ENCODE measurements at regions not wholly inside any gene's neighbourhood (a gene's known extent, or its start where the extent isn't known, plus 50 kb on each side); places are given as distances from the start of the nearest gene placed in this dataset.

DNA sequence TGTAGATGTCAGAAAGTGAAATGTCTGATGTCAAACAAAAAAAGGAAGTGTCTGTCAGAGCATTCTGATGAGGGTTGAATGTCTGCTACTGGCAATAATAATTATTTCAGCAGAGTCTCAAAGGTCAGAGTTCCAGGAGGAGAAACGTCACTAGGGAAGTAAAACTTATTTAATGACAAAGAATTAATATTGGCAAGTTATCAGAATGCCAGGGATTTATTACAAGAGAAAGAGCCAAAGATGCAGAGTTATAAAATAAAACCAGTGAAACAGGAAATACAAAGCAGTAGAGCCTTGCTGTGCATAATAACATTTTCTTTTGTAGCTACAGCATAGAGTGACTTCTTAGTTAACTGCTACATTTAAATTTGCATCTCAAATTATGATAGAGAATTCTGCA is 504.0 kb upstream of the LRRC4C start:
- Mint-ChIP-seq H3K27ac (no peak overlapping the region), H3K4me3 (ENCODE audit: low read depth) (no peak overlapping the region), H3K27me3 (ENCODE audit: low read depth) (no peaks in the 10 kb centered on the region), H3K9me3 (peaks cover 38% of the 10 kb centered on the region), H3K4me1 (ENCODE audit: low read depth) (no peaks in the 10 kb centered on the region), H3K36me3 (ENCODE audit: low read depth) (no peaks in the 10 kb centered on the region)
- intact Hi-C loops (cut with micrococcal nuclease): no loop called here
- DNase-seq (ENCODE audit: low spot score): no peak

DNA sequence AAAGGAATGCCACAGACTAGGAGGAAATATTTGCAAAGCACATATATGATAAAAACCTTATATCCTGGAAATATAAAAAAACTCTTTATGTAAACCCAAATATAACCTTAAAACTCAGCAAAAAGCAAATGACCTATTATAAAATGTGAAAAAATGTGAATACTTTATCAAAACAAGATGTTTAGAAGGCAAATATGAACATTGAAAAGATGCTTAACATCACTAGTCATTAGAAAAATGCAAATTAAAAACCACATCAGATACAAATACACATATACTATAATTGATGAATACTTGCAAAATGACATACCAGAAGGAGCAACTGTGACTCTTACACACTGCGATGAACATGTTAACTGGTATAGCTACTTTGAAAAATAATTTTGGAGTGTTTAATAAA is 511.2 kb upstream of the LRRC4C start:
- Mint-ChIP-seq H3K27me3 (ENCODE audit: low read depth) (no peaks in the 10 kb centered on the region), H3K9me3 (peaks cover 32% of the 10 kb centered on the region), H3K27ac (no peak overlapping the region), H3K4me3 (ENCODE audit: low read depth) (no peak overlapping the region), H3K36me3 (ENCODE audit: low read depth) (no peaks in the 10 kb centered on the region), H3K4me1 (ENCODE audit: low read depth) (no peaks in the 10 kb centered on the region)
- no peak for DNase-seq (ENCODE audit: low spot score)
- intact Hi-C loops (cut with micrococcal nuclease): no loop called here

DNA sequence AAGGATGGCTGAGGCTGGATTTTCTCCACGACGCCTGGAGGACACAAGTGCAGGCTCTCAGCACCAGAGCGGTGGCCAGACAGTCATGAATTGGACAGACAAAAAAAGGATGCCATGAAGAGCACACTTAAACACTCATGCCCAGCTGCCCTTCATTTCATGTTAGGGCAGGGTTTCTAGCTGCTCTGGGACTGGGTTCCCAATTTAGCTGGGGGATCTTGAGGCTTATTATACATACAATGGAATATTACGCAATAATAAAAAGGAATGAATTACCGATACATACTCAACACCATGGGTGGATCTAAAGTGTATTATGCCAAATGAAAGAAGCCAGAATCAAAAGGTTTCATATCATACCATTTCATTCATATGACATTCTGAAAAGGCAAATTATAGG is 512.1 kb upstream of the LRRC4C start:
- peaks cover 30% of the 10 kb centered on the region for H3K9me3 Mint-ChIP-seq
- no peak overlapping the region for H3K27ac Mint-ChIP-seq
- intact Hi-C loops (cut with micrococcal nuclease): no loop called here
- no peaks in the 10 kb centered on the region for H3K4me1 Mint-ChIP-seq (ENCODE audit: low read depth)
- H3K27me3 Mint-ChIP-seq (ENCODE audit: low read depth): no peaks in the 10 kb centered on the region
- DNase-seq (ENCODE audit: low spot score): no peak
- H3K36me3 Mint-ChIP-seq (ENCODE audit: low read depth): no peaks in the 10 kb centered on the region
- no peak overlapping the region for H3K4me3 Mint-ChIP-seq (ENCODE audit: low read depth)

DNA sequence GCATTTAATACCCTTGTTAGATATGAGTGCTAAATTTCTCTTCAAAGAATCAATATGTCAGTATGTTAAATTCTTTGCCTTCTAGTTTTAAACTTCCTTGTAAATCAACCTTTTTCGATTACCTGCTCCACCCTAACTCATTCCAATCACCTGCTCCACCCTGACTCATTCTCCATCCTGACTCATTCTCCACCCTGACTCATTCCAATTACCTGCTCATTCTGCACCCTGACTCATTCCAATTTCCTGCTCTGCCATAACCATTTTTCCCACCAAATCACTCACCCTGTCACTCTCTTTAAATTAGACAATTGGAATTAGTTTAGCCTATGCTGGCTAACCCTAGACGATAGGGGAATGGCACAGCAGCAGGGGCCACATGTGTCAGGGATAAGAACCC is 519.5 kb upstream of the LRRC4C start:
- no peaks in the 10 kb centered on the region for H3K36me3 Mint-ChIP-seq (ENCODE audit: low read depth)
- no peak overlapping the region for H3K27ac Mint-ChIP-seq
- no peak overlapping the region for H3K4me3 Mint-ChIP-seq (ENCODE audit: low read depth)
- intact Hi-C loops (cut with micrococcal nuclease): no loop called here
- no peaks in the 10 kb centered on the region for H3K27me3 Mint-ChIP-seq (ENCODE audit: low read depth)
- H3K4me1 Mint-ChIP-seq (ENCODE audit: low read depth): no peaks in the 10 kb centered on the region
- peaks cover 52% of the 10 kb centered on the region for H3K9me3 Mint-ChIP-seq
- no peak for DNase-seq (ENCODE audit: low spot score)

DNA sequence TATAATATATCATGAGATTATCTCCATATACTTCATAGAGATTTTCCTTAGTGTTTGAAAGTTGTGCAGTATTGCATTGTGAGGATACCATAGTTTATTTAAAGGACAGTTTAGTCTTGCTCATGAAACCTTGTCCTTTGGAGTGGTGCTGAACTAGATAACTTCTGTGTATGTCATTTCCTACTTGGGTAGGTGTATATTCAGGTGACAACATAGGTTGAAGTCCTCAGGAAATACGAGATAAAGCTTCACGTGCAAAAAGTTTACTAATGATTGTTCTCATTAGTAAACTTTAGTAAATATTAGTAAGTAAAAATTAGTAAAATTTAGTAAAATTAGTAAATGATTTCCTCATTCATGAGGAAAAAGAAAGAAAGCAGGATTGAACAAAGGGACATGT is 521.3 kb upstream of the LRRC4C start:
- intact Hi-C loops (cut with micrococcal nuclease): no loop called here
- Mint-ChIP-seq H3K4me3 (ENCODE audit: low read depth) (no peak overlapping the region), H3K27me3 (ENCODE audit: low read depth) (no peaks in the 10 kb centered on the region), H3K9me3 (peaks cover 50% of the 10 kb centered on the region), H3K36me3 (ENCODE audit: low read depth) (no peaks in the 10 kb centered on the region), H3K4me1 (ENCODE audit: low read depth) (no peaks in the 10 kb centered on the region), H3K27ac (no peak overlapping the region)
- DNase-seq (ENCODE audit: low spot score): no peak

DNA sequence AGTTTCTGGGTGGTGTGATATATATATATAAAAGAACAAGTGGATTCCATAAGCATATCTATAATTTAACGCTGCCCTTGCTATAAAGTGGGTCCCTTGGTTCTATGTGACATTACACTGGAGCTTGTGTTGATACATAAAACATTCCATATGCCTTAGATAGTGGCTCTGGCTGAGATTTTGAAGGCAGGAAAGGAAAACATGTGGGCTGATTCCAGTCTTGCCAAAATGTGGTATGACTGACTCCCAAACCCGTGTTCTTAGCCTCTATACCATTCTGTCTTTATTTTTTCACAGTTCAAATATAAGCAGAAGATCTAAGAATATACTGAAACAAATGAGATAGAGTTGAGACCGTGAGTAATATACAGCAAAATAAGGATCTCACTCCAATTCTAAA is 522.8 kb upstream of the LRRC4C start:
- no peak overlapping the region for H3K27ac Mint-ChIP-seq
- DNase-seq (ENCODE audit: low spot score): no peak
- peaks cover 41% of the 10 kb centered on the region for H3K9me3 Mint-ChIP-seq
- H3K4me3 Mint-ChIP-seq (ENCODE audit: low read depth): no peak overlapping the region
- intact Hi-C loops (cut with micrococcal nuclease): no loop called here
- no peaks in the 10 kb centered on the region for H3K36me3 Mint-ChIP-seq (ENCODE audit: low read depth)
- no peaks in the 10 kb centered on the region for H3K27me3 Mint-ChIP-seq (ENCODE audit: low read depth)
- H3K4me1 Mint-ChIP-seq (ENCODE audit: low read depth): no peaks in the 10 kb centered on the region

DNA sequence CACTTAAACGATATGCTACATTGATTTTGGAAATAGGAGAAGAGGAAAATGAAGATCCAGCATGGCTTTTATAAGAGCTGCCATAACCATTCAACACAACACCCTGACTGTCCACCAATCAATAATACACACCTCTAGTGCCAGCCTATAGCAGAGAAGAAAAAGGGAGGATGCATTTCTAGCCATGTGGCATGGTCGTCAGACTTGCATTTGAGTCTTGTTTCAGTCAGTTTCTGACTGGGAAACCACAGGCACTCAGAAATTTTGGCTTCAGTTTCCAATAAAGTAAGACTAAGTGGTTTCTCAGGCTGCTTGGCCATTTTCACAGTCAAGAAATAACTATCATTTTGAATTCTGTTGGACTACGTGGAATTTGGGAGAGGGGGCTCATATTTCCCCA is 523.5 kb upstream of the LRRC4C start:
- DNase-seq (ENCODE audit: low spot score): no peak
- H3K4me1 Mint-ChIP-seq (ENCODE audit: low read depth): no peaks in the 10 kb centered on the region
- H3K36me3 Mint-ChIP-seq (ENCODE audit: low read depth): no peaks in the 10 kb centered on the region
- H3K4me3 Mint-ChIP-seq (ENCODE audit: low read depth): no peak overlapping the region
- intact Hi-C loops (cut with micrococcal nuclease): no loop called here
- H3K9me3 Mint-ChIP-seq: peaks cover 38% of the 10 kb centered on the region
- no peaks in the 10 kb centered on the region for H3K27me3 Mint-ChIP-seq (ENCODE audit: low read depth)
- no peak overlapping the region for H3K27ac Mint-ChIP-seq

DNA sequence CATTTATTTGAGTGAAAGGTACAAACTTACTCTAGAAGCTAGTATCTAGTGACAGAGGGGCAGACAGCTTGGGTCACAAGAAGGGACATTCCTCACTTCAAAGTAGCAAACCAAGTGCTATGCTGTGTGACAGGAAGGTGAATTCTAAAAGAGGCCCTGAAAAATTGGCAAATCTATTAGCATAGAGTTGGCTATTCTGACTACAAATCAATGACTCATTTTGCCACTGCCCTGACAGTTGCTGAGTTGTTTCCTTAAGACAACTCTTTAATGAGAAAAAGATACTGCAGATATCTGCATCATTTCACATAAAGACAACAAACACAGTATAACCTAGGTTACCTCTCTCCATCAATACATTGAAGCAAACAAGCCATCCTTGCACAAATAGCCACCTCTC is 524.0 kb upstream of the LRRC4C start:
- intact Hi-C loops (cut with micrococcal nuclease): no loop called here
- Mint-ChIP-seq H3K4me1 (ENCODE audit: low read depth) (no peaks in the 10 kb centered on the region), H3K27me3 (ENCODE audit: low read depth) (no peaks in the 10 kb centered on the region), H3K4me3 (ENCODE audit: low read depth) (no peak overlapping the region), H3K27ac (no peak overlapping the region), H3K36me3 (ENCODE audit: low read depth) (no peaks in the 10 kb centered on the region), H3K9me3 (peaks cover 36% of the 10 kb centered on the region)
- no peak for DNase-seq (ENCODE audit: low spot score)

DNA sequence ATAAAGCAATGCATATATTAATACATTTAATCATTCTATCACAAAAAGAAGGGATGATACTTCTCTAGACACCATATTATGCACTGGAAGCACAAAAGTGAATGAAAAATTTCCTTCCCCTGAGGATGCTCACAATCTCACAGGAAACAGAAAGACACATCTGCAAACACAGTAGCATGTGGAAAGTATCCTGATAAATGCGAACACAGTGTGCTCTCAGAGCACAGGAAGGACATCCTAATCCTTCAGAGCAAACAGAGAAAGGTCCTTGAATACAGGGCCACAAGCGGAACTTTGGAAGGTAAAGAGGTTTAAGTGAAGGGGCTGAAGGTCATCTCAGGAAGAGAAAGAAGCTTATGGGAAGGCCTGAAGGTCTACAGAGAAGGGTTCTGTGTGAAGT is 524.6 kb upstream of the LRRC4C start:
- Mint-ChIP-seq H3K4me3 (ENCODE audit: low read depth) (no peak overlapping the region), H3K27ac (no peak overlapping the region), H3K9me3 (peaks cover 35% of the 10 kb centered on the region), H3K36me3 (ENCODE audit: low read depth) (no peaks in the 10 kb centered on the region), H3K27me3 (ENCODE audit: low read depth) (no peaks in the 10 kb centered on the region), H3K4me1 (ENCODE audit: low read depth) (no peaks in the 10 kb centered on the region)
- no peak for DNase-seq (ENCODE audit: low spot score)
- intact Hi-C loops (cut with micrococcal nuclease): no loop called here

DNA sequence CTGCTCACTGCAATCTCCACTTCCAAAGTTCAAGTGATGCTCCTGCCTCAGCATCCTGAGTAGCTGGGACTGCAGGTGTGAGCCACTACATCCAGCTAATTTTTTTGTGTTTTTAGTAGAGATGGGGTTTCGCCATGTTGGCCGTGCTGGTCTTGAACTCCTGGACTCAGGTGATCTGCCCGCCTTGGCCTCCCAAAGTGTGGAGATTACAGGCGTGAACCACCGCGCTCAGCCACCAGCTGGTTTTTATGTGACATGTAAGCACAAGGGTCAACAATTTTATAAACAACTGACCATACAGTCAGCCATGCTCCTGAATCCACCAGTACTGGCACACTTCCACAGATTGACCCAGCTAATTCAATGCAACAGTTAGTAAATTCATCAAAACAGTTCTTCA is 526.3 kb upstream of the LRRC4C start:
- intact Hi-C loops (cut with micrococcal nuclease): no loop called here
- H3K4me3 Mint-ChIP-seq (ENCODE audit: low read depth): no peak overlapping the region
- H3K27ac Mint-ChIP-seq: no peak overlapping the region
- H3K36me3 Mint-ChIP-seq (ENCODE audit: low read depth): no peaks in the 10 kb centered on the region
- no peak for DNase-seq (ENCODE audit: low spot score)
- H3K4me1 Mint-ChIP-seq (ENCODE audit: low read depth): no peaks in the 10 kb centered on the region
- no peaks in the 10 kb centered on the region for H3K27me3 Mint-ChIP-seq (ENCODE audit: low read depth)
- H3K9me3 Mint-ChIP-seq: peaks cover 34% of the 10 kb centered on the region

DNA sequence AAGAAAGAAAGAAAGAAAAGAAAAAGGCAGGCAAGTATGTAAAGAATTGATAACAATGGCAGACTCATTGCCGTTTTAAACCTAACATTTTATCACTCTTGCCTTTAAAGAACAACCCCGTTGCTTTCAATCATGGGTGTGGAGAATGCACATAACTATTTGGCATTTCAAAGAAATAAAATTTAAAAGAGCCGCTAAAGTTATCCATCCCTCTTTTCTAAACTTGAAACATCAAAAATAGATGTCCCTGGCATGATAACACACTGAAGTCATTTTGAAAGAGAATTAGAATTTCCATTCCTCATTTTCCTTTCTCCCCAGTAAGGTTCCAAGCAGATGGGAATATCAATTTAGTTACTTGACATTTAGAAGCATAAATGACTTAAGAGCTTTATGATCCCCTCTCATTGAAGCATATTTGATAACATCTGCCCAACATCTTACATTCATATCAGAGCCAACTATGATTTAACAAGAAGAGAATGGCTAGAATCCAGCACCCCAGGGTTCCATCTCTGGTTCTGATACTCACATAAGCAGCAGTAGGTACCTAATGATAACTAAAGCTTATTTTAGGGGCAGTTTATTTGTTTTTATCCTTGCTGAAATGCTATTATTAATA is 529.6 kb upstream of the LRRC4C start:
- intact Hi-C loops (cut with micrococcal nuclease): no loop called here
- Mint-ChIP-seq H3K27me3 (ENCODE audit: low read depth) (no peaks in the 10 kb centered on the region), H3K4me1 (ENCODE audit: low read depth) (no peaks in the 10 kb centered on the region), H3K9me3 (peaks cover 33% of the 10 kb centered on the region), H3K36me3 (ENCODE audit: low read depth) (no peaks in the 10 kb centered on the region), H3K4me3 (ENCODE audit: low read depth) (no peak overlapping the region), H3K27ac (no peak overlapping the region)
- no peak for DNase-seq (ENCODE audit: low spot score)

DNA sequence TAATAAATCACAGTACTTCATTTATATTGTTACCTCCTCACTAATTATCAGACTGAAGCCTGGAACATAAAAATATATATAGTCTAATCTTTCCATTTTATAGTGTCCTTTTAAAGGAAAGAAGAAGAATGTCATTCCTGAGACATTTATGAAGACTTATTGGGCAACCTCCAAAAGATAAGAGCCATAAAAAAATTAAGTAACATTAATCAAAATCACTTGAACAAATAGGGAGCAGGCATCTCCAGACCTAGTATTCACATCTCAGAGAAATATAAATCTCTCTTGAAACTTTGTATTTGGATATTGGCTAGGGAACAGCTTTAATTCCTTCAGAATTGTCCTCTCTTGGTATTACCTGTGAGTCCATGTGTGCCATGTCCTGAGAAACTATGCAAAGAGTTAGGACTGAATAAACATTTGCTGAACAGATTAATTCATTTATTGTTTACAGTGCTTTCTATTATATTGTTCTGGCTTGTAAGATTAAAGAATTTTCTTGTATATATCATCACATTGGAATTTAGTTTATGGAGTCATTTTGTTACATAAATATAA is 530.5 kb upstream of the LRRC4C start:
- Mint-ChIP-seq H3K36me3 (ENCODE audit: low read depth) (no peaks in the 10 kb centered on the region), H3K4me3 (ENCODE audit: low read depth) (no peak overlapping the region), H3K9me3 (peaks cover 37% of the 10 kb centered on the region), H3K27ac (no peak overlapping the region), H3K27me3 (ENCODE audit: low read depth) (no peaks in the 10 kb centered on the region), H3K4me1 (ENCODE audit: low read depth) (no peaks in the 10 kb centered on the region)
- intact Hi-C loops (cut with micrococcal nuclease): no loop called here
- no peak for DNase-seq (ENCODE audit: low spot score)

DNA sequence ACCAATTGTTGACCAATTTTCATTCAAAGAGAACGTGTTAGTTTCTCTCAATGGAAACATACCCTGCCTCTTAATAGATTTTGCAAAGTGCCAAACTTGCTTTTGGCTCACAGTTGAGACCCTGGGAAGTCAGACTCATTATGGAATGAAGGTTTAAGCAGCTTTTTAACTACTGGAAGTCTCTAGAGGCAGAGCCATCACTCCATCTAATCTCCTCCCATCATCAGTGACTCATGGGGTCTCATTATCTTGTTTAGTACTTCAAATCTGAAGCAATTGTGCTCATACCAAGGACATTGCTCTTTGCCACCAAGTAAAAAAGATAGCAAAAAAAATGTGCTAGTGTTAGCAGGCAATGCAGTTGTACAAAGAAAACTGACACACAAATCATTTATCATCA is 537.1 kb upstream of the LRRC4C start:
- Mint-ChIP-seq H3K27me3 (ENCODE audit: low read depth) (no peaks in the 10 kb centered on the region), H3K4me1 (ENCODE audit: low read depth) (no peaks in the 10 kb centered on the region), H3K9me3 (peaks cover 35% of the 10 kb centered on the region), H3K36me3 (ENCODE audit: low read depth) (no peaks in the 10 kb centered on the region), H3K27ac (no peak overlapping the region), H3K4me3 (ENCODE audit: low read depth) (no peak overlapping the region)
- intact Hi-C loops (cut with micrococcal nuclease): no loop called here
- DNase-seq (ENCODE audit: low spot score): no peak

DNA sequence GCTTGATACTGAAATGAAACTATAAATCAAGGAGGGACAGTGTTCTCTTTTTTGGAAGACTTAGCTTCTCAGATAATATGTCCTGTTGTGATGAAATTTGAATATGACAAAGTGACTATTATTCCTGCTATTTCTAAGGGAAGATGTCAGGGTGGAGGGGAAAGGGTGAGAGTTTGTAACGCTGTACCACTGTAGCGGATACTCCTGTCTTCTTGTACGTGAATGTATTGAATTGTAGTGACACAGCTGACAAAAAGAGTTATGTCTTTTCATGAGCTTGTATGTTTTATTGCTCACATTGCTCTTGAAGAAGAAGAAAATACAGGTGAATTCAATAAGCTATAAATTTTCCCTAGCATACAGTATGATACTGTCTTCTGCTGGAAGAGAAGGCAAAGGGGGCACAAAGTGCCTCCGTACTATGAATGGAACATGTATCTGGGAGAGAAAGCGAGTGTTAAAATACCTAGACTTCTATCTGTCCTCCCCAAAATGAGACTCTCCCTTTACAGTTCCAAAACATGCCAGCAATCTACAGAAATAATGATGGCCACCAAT is 538.5 kb upstream of the LRRC4C start:
- Mint-ChIP-seq H3K4me3 (ENCODE audit: low read depth) (no peak overlapping the region), H3K9me3 (peaks cover 30% of the 10 kb centered on the region), H3K36me3 (ENCODE audit: low read depth) (no peaks in the 10 kb centered on the region), H3K27ac (no peak overlapping the region), H3K4me1 (ENCODE audit: low read depth) (no peaks in the 10 kb centered on the region), H3K27me3 (ENCODE audit: low read depth) (no peaks in the 10 kb centered on the region)
- no peak for DNase-seq (ENCODE audit: low spot score)
- intact Hi-C loops (cut with micrococcal nuclease): no loop called here

Measured in activated T-helper 2 cell treated with anti-CD3 and anti-CD28 coated beads, Interferon-gamma antibody, Interleukin-2, Interleukin-4, amounts not matched to agents 10 μg/mL and 5 μg/mL and 100 μg/mL, durations not matched to agents 14 hours and 24 hours and 36 hours (primary cell).